ENCODE measurements at regions not wholly inside any gene's neighbourhood (a gene's known extent, or its start where the extent isn't known, plus 50 kb on each side); places are given as distances from the start of the nearest gene placed in this dataset.

- Histone ChIP-seq H4K20me1 (ENCODE audit: control insufficient read depth, extremely low read depth, insufficient read depth, low read length) (no peaks in the 10 kb centered on the region), H3K36me3 (ENCODE audit: control insufficient read depth in 2 of 2, extremely low read depth in 1 of 2, insufficient read depth in 2 of 2, low read length in 2 of 2) (no peaks in the 10 kb centered on the region), H3K9me1 (ENCODE audit: control insufficient read depth, extremely low read depth, insufficient read depth, low read length) (no peaks in the 10 kb centered on the region), H3K79me2 (ENCODE audit: control insufficient read depth, insufficient read depth, low read length) (no peaks in the 10 kb centered on the region), H3K4me3 (ENCODE audit: control insufficient read depth in 2 of 3, extremely low read depth in 1 of 3, insufficient read depth in 2 of 3, low read depth in 1 of 3, low read length in 3 of 3) (no peak overlapping the region), H2AFZ (ENCODE audit: control insufficient read depth, low read length) (no peak overlapping the region), H3K9ac (ENCODE audit: control insufficient read depth, extremely low read depth, insufficient read depth, low read length) (no peak overlapping the region), H3K4me1 (ENCODE audit: control insufficient read depth, extremely low read depth, insufficient read depth, low read length) (no peaks in the 10 kb centered on the region), H3K27ac (ENCODE audit: control insufficient read depth, insufficient read depth, low read length) (no peak overlapping the region), H3K4me2 (ENCODE audit: control insufficient read depth, extremely low read depth, insufficient read depth, low read depth, low read length) (no peak overlapping the region), H3K9me3 (ENCODE audit: control insufficient read depth, low read depth, low read length) (no peaks in the 10 kb centered on the region), H3K27me3 (ENCODE audit: control insufficient read depth, extremely low read depth, insufficient read depth, low read length) (no peaks in the 10 kb centered on the region)
- DNase-seq (ENCODE audit: low read depth, low spot score) (no peak), FAIRE-seq (no peak)
- TF ChIP-seq, protein P1, sequence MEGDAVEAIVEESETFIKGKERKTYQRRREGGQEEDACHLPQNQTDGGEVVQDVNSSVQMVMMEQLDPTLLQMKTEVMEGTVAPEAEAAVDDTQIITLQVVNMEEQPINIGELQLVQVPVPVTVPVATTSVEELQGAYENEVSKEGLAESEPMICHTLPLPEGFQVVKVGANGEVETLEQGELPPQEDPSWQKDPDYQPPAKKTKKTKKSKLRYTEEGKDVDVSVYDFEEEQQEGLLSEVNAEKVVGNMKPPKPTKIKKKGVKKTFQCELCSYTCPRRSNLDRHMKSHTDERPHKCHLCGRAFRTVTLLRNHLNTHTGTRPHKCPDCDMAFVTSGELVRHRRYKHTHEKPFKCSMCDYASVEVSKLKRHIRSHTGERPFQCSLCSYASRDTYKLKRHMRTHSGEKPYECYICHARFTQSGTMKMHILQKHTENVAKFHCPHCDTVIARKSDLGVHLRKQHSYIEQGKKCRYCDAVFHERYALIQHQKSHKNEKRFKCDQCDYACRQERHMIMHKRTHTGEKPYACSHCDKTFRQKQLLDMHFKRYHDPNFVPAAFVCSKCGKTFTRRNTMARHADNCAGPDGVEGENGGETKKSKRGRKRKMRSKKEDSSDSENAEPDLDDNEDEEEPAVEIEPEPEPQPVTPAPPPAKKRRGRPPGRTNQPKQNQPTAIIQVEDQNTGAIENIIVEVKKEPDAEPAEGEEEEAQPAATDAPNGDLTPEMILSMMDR (optimal IDR thresholded peaks at IDR 0.05 in 1 of 3, IDR thresholded peaks at IDR 0.05 in 1 of 3, conservative IDR thresholded peaks at IDR 0.05 in 1 of 3; ENCODE audit: extremely low read depth in 1 of 3, insufficient read depth in 2 of 3, low read length in 3 of 3): no peak
- TF ChIP-seq EZH2 (IDR thresholded peaks at IDR 0.05; ENCODE audit: low read length): no peak
- dilution Hi-C loops (cut with MboI; ENCODE audit: extremely low pct_ligation_motif_present, low sequenced_read_pairs): no loop called here
Observed at GRCh38 chr3:24958910-24959447, 464.3 kb upstream of the THRB start.

- no peak overlapping the region for H3K9ac ChIP-seq (ENCODE audit: control insufficient read depth, extremely low read depth, insufficient read depth, low read length)
- H3K36me3 ChIP-seq (ENCODE audit: control insufficient read depth in 2 of 2, extremely low read depth in 1 of 2, insufficient read depth in 2 of 2, low read length in 2 of 2): no peaks in the 10 kb centered on the region
- dilution Hi-C loops (cut with MboI; ENCODE audit: extremely low pct_ligation_motif_present, low sequenced_read_pairs): no loop called here
- TF ChIP-seq, protein P1 (optimal IDR thresholded peaks at IDR 0.05 in 1 of 3, IDR thresholded peaks at IDR 0.05 in 1 of 3, conservative IDR thresholded peaks at IDR 0.05 in 1 of 3; ENCODE audit: extremely low read depth in 1 of 3, insufficient read depth in 2 of 3, low read length in 3 of 3): peak in 1 of 3 experiments; percentile 48
- TF ChIP-seq EZH2 (IDR thresholded peaks at IDR 0.05; ENCODE audit: low read length): no peak
- H4K20me1 ChIP-seq (ENCODE audit: control insufficient read depth, extremely low read depth, insufficient read depth, low read length): no peaks in the 10 kb centered on the region
- DNase-seq (ENCODE audit: low read depth, low spot score) (no peak), FAIRE-seq (no peak)
- H2AFZ ChIP-seq (ENCODE audit: control insufficient read depth, low read length): no peak overlapping the region
- H3K4me2 ChIP-seq (ENCODE audit: control insufficient read depth, extremely low read depth, insufficient read depth, low read depth, low read length): no peak overlapping the region
- no peaks in the 10 kb centered on the region for H3K4me1 ChIP-seq (ENCODE audit: control insufficient read depth, extremely low read depth, insufficient read depth, low read length)
- H3K9me1 ChIP-seq (ENCODE audit: control insufficient read depth, extremely low read depth, insufficient read depth, low read length): no peaks in the 10 kb centered on the region
- H3K27me3 ChIP-seq (ENCODE audit: control insufficient read depth, extremely low read depth, insufficient read depth, low read length): no peaks in the 10 kb centered on the region
- no peaks in the 10 kb centered on the region for H3K79me2 ChIP-seq (ENCODE audit: control insufficient read depth, insufficient read depth, low read length)
- H3K9me3 ChIP-seq (ENCODE audit: control insufficient read depth, low read depth, low read length): no peaks in the 10 kb centered on the region
- no peak overlapping the region for H3K4me3 ChIP-seq (ENCODE audit: control insufficient read depth in 2 of 3, extremely low read depth in 1 of 3, insufficient read depth in 2 of 3, low read depth in 1 of 3, low read length in 3 of 3)
- H3K27ac ChIP-seq (ENCODE audit: control insufficient read depth, insufficient read depth, low read length): no peak overlapping the region
Observed at GRCh38 chr3:24963762-24964625, 464.1 kb upstream of the RARB start.
